ENCODE measurements at regions not wholly inside any gene's neighbourhood (a gene's known extent, or its start where the extent isn't known, plus 50 kb on each side); places are given as distances from the start of the nearest gene placed in this dataset.

DNA sequence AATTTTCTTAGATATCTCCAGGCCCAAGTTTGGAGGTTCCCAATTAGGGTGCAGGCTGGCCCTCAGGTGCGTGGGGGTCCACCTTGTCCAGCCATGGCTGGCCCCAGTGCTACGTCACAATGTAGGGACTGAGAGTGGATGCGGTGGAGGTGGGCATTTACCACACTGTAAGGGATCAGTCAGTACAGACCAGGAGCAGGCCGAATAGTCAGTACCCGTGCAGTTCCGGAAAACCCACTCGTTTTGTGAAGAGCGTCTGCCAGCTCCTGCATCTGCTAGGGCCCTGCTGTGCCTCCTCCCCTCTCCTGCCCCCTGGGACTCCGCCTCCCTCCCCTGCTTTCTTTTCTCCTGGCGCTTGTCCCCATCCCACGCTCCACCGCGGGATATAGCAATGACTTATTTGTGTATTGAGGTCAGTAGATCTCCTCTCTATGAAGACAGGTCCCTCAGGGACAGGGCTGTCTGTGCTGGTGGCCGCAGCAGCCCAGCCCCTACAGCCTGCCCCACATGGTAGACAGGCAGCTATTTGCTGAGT, 50.4 kb upstream of the SEPTIN5 start:
- Mint-ChIP-seq H3K27me3 (ENCODE audit: low read depth) (peaks cover 4% of the 10 kb centered on the region), H3K4me3 (no peak overlapping the region), H3K9me3 (no peaks in the 10 kb centered on the region), H3K36me3 (ENCODE audit: insufficient read depth) (no peaks in the 10 kb centered on the region), H3K4me1 (ENCODE audit: low read depth) (no peaks in the 10 kb centered on the region)
- no peak for ATAC-seq
- DNase-seq: no peak

DNA sequence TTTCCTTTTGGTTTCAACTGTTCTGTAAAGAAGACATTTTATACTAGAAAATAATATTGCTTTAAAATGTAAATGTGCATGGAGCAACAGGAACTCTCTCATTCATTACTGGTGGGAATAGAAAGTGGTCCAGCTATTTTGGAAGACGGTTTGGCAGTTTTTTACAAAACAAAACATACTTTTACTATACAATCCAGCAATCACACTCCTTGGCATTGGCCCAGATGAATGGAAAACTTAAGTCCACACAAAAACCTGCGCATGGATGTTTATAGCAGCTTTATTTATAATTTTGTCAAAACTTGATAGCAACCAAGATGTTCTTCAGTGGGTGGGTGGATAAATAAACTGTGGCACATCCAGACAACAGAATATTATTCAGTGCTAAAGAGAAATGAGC, 49.9 kb upstream of the SEPTIN5 start:
- ATAC-seq: no peak
- no peaks in the 10 kb centered on the region for H3K4me1 Mint-ChIP-seq (ENCODE audit: low read depth)
- no peaks in the 10 kb centered on the region for H3K36me3 Mint-ChIP-seq (ENCODE audit: insufficient read depth)
- no peaks in the 10 kb centered on the region for H3K9me3 Mint-ChIP-seq
- H3K27me3 Mint-ChIP-seq (ENCODE audit: low read depth): peaks cover 4% of the 10 kb centered on the region
- no peak overlapping the region for H3K4me3 Mint-ChIP-seq
- DNase-seq: no peak

Data from activated T-cell treated with anti-CD3 and anti-CD28 coated beads, Interleukin-2, amount 50 U/mL, for 4 hours (primary cell).